ENCODE measurements at regions not wholly inside any gene's neighbourhood (a gene's known extent, or its start where the extent isn't known, plus 50 kb on each side); places are given as distances from the start of the nearest gene placed in this dataset.
A peak's percentile ranks its signal among the peaks of the same experiment; 100 is the strongest.

- H3K9me3 ChIP-seq (replicated peaks in 1 of 3): no peaks in the 10 kb centered on the region
Observed at GRCh38 chr4:110787707-110788106, 164.8 kb upstream of the PITX2 start.

GRCh38 chr4:110788302-110788701 lies 165.4 kb upstream of the PITX2 start:
- DNase-seq: no peak
- Histone ChIP-seq H3K9me3 (replicated peaks in 1 of 3) (no peaks in the 10 kb centered on the region), H3K36me3 (replicated peaks in 1 of 2) (no peaks in the 10 kb centered on the region), H3K27ac (no peak overlapping the region), H3K4me3 (no peak overlapping the region), H3K4me1 (replicated peaks in 1 of 2) (no peaks in the 10 kb centered on the region), H3K27me3 (no peaks in the 10 kb centered on the region)
- intact Hi-C loops (cut with DNase I): no loop called here
- TF ChIP-seq CTCF (IDR thresholded peaks at IDR 0.05) (no peak), POLR2A (IDR thresholded peaks at IDR 0.05) (no peak)
- WGBS, 4 donors: 67 to 73% (median 70%) methylated on average over 3 of the region's 3 CpGs

More at GRCh38 chr4:110787707-110788106, 164.8 kb upstream of the PITX2 start:
- Histone ChIP-seq H3K36me3 (replicated peaks in 1 of 2) (no peaks in the 10 kb centered on the region), H3K27ac (no peak overlapping the region), H3K4me3 (no peak overlapping the region), H3K27me3 (no peaks in the 10 kb centered on the region), H3K4me1 (replicated peaks in 1 of 2) (no peaks in the 10 kb centered on the region)
- intact Hi-C loops (cut with DNase I): no loop called here
- no peak for TF ChIP-seq CTCF (IDR thresholded peaks at IDR 0.05)
- TF ChIP-seq POLR2A (IDR thresholded peaks at IDR 0.05): no peak
- no peak for DNase-seq
- WGBS, 4 donors: 55 to 67% (median 58%) methylated on average over 3 of the region's 3 CpGs

- H3K27me3 ChIP-seq: no peaks in the 10 kb centered on the region
- no peak for DNase-seq
- H3K9me3 ChIP-seq (replicated peaks in 1 of 3): no peaks in the 10 kb centered on the region
- TF ChIP-seq CTCF (IDR thresholded peaks at IDR 0.05) (no peak), POLR2A (IDR thresholded peaks at IDR 0.05) (no peak)
- H3K27ac ChIP-seq: no peak overlapping the region
- intact Hi-C loops (cut with DNase I): no loop called here
- H3K4me3 ChIP-seq: no peak overlapping the region
- 63 to 89% (median 72%) methylated on average over 1 of the region's 1 CpG for WGBS, 4 donors
- no peaks in the 10 kb centered on the region for H3K36me3 ChIP-seq (replicated peaks in 1 of 2)
- H3K4me1 ChIP-seq (replicated peaks in 1 of 2): no peaks in the 10 kb centered on the region
Observed at GRCh38 chr4:110792036-110792435, 169.2 kb upstream of the PITX2 start.

GRCh38 chr4:110793381-110793801 lies 170.5 kb upstream of the PITX2 start:
- no peaks in the 10 kb centered on the region for H3K9me3 ChIP-seq (replicated peaks in 1 of 3)
- no peaks in the 10 kb centered on the region for H3K4me1 ChIP-seq (replicated peaks in 1 of 2)
- H3K4me3 ChIP-seq: no peak overlapping the region
- peak in 4 of 7 donors; percentile 13 to 26 (median 17) for DNase-seq
- H3K27ac ChIP-seq: no peak overlapping the region
- 41 to 52% (median 46%) methylated on average over 4 of the region's 4 CpGs for WGBS, 4 donors
- H3K27me3 ChIP-seq: no peaks in the 10 kb centered on the region
- no peaks in the 10 kb centered on the region for H3K36me3 ChIP-seq (replicated peaks in 1 of 2)
- no peak for TF ChIP-seq CTCF (IDR thresholded peaks at IDR 0.05)
- TF ChIP-seq POLR2A (IDR thresholded peaks at IDR 0.05): no peak
- intact Hi-C loops (cut with DNase I): no loop called here
